ENCODE measurements at regions not wholly inside any gene's neighbourhood (a gene's known extent, or its start where the extent isn't known, plus 50 kb on each side); places are given as distances from the start of the nearest gene placed in this dataset.

GRCh38 chr11:12604557-12605153 is 69.6 kb upstream of the TEAD1 start (continued):
- no peak for TF ChIP-seq HIC2 (CRISPR knock-in tag; IDR thresholded peaks at IDR 0.05; ENCODE audit: low read depth)

GRCh38 chr11:12606597-12606996 is 67.6 kb upstream of the TEAD1 start:
- no peak overlapping the region for H3K27ac ChIP-seq (ENCODE audit: extremely low read length, insufficient read depth, low read length)
- H4K20me1 ChIP-seq (ENCODE audit: insufficient read depth, low read length): no peaks in the 10 kb centered on the region
- no peak overlapping the region for H3K4me2 ChIP-seq (ENCODE audit: low read depth, low read length)
- no peak overlapping the region for H3K9ac ChIP-seq (ENCODE audit: insufficient read depth, low read depth, low read length)
- intact Hi-C loops (cut with micrococcal nuclease; ENCODE audit: unreplicated experiment) (no loop called here), in situ Hi-C loops (cut with HindIII; ENCODE audit: extremely low pct_ligation_motif_present, low pct_unique_long_range_greater_than_20kb) (no loop called here)
- H3K9me3 ChIP-seq (ENCODE audit: low read length): peaks cover under 1% of the 10 kb centered on the region; the same call in 1 of the 2 replicates
- no peak overlapping the region for H2AFZ ChIP-seq (ENCODE audit: low read length)
- H3K4me1 ChIP-seq (ENCODE audit: insufficient read depth, low read length): no peaks in the 10 kb centered on the region
- no peak for DNase-seq (ENCODE audit: low spot score)
- ChIA-PET POLR2A (no interaction called here), CTCF (ENCODE audit: low intra/inter-chr PET ratio, low total read pairs) (no interaction called here)
- no peaks in the 10 kb centered on the region for H3K27me3 ChIP-seq (ENCODE audit: control insufficient read depth in 1 of 2, insufficient read depth in 2 of 2, low read length in 2 of 2)
- no peak for ATAC-seq
- FAIRE-seq: no peak
- WGBS (ENCODE audit: low lambda C conversion rate): 2% methylated on average over 2 of the region's 2 CpGs
- no TSS peak for BruUV-seq (replicated peaks)
- no peaks in the 10 kb centered on the region for H3K36me3 ChIP-seq (replicated peaks in 1 of 2; ENCODE audit: control insufficient read depth in 1 of 2, insufficient read depth in 2 of 2, low read length in 2 of 2)
- H3K79me2 ChIP-seq (ENCODE audit: insufficient read depth, low read length): no peaks in the 10 kb centered on the region
- no peak overlapping the region for H3K4me3 ChIP-seq (replicated peaks in 1 of 3; ENCODE audit: insufficient read depth in 1 of 3, low read depth in 2 of 3, low read length in 3 of 3)
- no peak for TF ChIP-seq CERS6 (CRISPR knock-in tag; IDR thresholded peaks at IDR 0.05)
- TF ChIP-seq GLMP (CRISPR knock-in tag; IDR thresholded peaks at IDR 0.05; ENCODE audit: borderline replicate concordance): no peak
- TF ChIP-seq REST (IDR thresholded peaks at IDR 0.05; ENCODE audit: borderline replicate concordance in 1 of 2, low read depth in 1 of 2, low read length in 2 of 2): no peak
- no peak for TF ChIP-seq FLYWCH1 (CRISPR knock-in tag; IDR thresholded peaks at IDR 0.05)
- TF ChIP-seq SKI (IDR thresholded peaks at IDR 0.05; ENCODE audit: partially characterized antibody): no peak
- TF ChIP-seq ATM (IDR thresholded peaks at IDR 0.05; ENCODE audit: borderline replicate concordance): no peak
- TF ChIP-seq ZNF674 (CRISPR knock-in tag; IDR thresholded peaks at IDR 0.05; ENCODE audit: low read depth): no peak
- no peak for TF ChIP-seq STAG1 (CRISPR knock-in tag; IDR thresholded peaks at IDR 0.05)
- TF ChIP-seq THRA (CRISPR knock-in tag; IDR thresholded peaks at IDR 0.05; ENCODE audit: borderline replicate concordance): no peak
- no peak for TF ChIP-seq ZNF296 (CRISPR knock-in tag; conservative IDR thresholded peaks at IDR 0.05)
- no peak for TF ChIP-seq TFAP4 (IDR thresholded peaks at IDR 0.05; ENCODE audit: borderline replicate concordance, low read depth)
- TF ChIP-seq NFIC (IDR thresholded peaks at IDR 0.05; ENCODE audit: low read length): no peak

All from HepG2 (cell line).